ENCODE measurements at regions not wholly inside any gene's neighbourhood (a gene's known extent, or its start where the extent isn't known, plus 50 kb on each side); places are given as distances from the start of the nearest gene placed in this dataset.

DNA sequence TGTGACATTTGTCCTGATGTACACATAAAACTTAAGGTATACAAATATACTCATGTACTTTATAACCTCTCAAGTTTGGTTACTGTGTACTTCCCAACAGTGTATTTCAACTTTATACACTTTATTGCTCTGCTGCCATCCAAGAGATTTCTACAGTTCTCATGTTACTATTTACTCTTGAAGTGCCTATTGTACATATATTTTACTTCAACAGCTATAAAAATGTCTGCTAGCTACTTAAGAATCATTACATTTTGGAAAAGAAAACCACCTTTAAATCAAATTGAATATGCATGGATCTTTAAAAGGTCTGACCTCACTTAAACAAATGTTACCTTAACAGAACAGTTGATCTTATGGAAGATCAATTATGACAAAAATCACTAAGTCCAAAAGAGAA, 1056.4 kb downstream of the ADGRL3 start:
- no peak for DNase-seq (ENCODE audit: low spot score)

DNA sequence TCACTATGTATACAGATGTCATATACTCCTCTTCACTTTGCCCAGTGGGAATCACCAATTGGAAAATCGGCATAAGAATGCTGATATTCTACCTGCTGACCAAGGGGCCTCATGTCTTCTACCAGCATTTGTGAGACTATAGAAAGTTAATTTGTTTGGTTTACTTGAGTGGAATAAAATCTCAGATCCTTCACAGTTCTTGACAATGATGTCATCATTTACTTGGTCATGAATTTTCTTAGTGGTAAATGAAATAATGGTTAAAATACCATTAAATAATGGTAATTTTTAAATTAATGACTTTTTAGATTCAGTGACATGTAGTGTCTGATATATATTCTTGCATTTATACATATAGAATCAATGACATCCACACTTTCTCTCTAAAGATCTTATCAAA, 1052.6 kb downstream of the ADGRL3 start:
- DNase-seq (ENCODE audit: low spot score), result no peak

DNA sequence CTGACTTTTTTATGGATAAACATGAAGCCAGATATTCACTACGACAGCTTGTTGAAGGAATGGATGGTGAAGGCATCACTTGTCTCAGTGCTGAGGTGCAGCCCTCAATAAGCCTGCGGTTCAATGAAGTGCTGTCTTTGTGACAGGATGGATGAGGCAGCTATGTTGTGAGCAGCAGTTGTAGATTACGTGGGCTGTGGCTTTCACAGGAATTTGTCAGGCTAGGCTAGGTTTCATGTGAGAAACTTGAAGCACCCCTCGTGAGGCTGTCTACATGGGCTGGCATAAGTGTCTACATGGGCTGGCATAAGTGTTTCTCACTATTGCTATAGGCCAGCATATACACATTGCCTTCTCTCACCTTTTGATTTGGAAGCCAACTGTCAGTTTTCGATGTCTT, 1050.0 kb downstream of the ADGRL3 start:
- DNase-seq (ENCODE audit: low spot score), result no peak

GRCh38 chr4:62243895-62244294, 1043.8 kb downstream of the ADGRL3 start:
- DNase-seq (ENCODE audit: low spot score), result no peak

- no peak for DNase-seq (ENCODE audit: low spot score)
Measured at GRCh38 chr4:62235911-62236310, 1035.8 kb downstream of the ADGRL3 start.

- DNase-seq (ENCODE audit: low spot score), result no peak
Measured at GRCh38 chr4:62232814-62233213, 1032.7 kb downstream of the ADGRL3 start.

GRCh38 chr4:62231994-62232393, 1031.9 kb downstream of the ADGRL3 start:
- no peak for DNase-seq (ENCODE audit: low spot score)

- no peak for DNase-seq (ENCODE audit: low spot score)
Measured at GRCh38 chr4:62226082-62226481, 1026.0 kb downstream of the ADGRL3 start.

- DNase-seq (ENCODE audit: low spot score), result no peak
Measured at GRCh38 chr4:62222121-62222520, 1022.0 kb downstream of the ADGRL3 start.

GRCh38 chr4:62210486-62210885, 1010.4 kb downstream of the ADGRL3 start:
- DNase-seq (ENCODE audit: low spot score), result no peak

DNA sequence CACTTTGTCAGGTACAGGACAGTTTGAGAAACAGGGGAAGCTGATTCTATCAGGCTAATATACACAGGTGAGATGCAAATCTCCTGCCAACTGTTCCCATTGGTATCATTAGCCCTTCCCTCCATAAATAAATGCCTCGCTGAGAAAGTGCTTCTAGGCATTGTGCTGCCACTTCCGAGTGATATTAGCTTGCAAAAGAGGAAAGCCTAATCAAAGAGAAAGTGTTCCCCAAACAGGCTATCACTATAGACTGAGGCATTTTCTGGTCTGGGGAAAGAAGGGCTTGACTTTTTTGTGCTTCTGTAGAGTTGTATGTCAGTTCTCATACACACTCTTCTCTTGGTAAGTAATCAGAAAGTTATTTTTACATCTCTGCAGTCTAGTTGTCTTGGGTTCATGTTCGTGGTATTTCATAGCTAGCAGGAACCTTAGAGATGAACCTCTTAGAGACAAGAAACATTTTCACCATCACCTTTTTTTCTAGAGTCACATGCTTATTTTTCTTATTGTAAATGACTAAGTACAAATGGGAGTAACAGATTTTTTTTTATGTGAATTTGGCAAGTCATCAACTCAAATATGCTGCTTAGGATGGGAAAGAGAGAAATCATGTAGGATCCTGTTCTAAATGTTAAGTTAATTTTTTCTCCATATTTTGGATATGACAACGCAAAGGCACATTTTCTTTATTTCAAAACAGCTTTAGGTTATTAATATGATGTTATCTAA, 1009.8 kb downstream of the ADGRL3 start:
- DNase-seq (ENCODE audit: low spot score), result no peak

DNA sequence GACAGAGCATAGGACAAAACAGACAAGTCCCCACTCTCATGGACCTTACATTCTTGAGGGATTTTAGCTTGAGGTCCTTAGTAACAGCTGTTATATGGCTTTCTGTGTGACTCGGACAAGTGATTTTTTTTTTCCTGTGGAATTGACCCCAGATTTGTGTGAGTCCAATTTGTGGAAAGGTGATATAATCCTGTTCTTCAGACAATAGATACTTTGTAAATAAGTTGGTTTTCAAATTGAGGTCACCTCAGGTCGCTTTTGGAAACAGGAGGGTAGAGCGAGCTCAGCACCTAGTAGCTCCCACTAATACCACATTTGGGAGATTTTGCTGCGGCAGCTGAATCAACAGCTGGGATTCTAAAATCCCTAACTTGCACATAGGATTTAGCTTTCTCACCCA, 1008.8 kb downstream of the ADGRL3 start:
- no peak for DNase-seq (ENCODE audit: low spot score)

GRCh38 chr4:62204136-62204535, 1004.0 kb downstream of the ADGRL3 start:
- no peak for DNase-seq (ENCODE audit: low spot score)

- no peak for DNase-seq (ENCODE audit: low spot score)
Measured at GRCh38 chr4:62199291-62199810, 999.2 kb downstream of the ADGRL3 start.

DNA sequence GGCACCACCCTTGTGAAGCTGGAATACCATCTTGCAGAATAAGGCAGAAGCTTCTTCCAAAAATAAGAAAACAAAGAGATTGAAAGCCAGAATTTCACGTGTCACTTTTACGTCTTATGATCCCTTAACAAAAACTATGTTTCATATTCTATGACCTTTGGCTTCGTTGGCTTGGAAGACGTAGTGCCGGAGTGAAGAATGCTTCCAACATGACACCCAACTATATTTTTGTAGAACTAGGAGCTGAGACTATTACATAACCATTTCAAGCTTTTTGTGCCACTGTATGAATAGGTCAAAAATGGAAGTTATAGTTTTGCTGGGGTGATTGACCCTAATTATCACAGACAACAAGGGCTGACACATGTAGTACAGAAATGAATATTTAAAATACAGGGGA, 996.2 kb downstream of the ADGRL3 start:
- no peak for DNase-seq (ENCODE audit: low spot score)

- no peak for DNase-seq (ENCODE audit: low spot score)
Measured at GRCh38 chr4:62194342-62194741, 994.2 kb downstream of the ADGRL3 start.

GRCh38 chr4:62193761-62194160, 993.6 kb downstream of the ADGRL3 start:
- no peak for DNase-seq (ENCODE audit: low spot score)

DNA sequence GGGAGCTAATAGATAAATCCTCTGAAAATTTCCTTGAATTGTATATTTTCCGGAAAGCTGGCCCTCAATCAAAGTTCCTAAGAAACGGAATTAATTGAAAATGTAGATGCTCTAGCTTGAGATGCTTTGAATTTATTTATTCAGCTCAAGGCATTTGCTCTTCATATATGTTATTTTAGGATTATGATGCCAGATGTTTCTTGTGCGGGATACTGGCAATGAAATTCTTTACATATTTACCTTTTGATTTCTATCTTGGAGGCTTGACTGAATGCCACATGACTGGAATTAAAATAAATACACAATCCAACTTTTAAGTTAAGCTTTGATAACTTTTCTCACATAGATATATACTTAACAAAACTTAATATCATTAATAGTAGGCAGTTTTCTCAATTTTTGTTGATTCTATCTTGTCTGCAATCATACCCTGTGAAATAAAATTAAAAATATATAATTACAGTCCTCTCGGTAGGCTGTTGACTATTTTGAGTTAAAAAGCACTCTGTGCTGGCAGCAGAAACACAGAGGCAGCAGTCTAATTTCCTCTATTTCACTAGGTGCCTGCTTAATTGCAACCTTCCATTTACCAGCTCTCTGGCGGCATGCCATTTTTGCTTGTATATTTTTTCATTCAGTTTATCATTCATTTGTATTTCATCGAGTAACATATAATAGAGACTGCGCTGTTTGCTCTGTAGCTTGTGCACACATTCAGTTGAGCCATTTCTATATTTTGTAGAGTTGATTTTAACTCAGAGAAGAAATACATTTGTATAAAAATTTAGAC, 991.5 kb downstream of the ADGRL3 start:
- no peak for DNase-seq (ENCODE audit: low spot score)

- no peak for DNase-seq (ENCODE audit: low spot score)
Measured at GRCh38 chr4:62170235-62170634, 970.1 kb downstream of the ADGRL3 start.

DNA sequence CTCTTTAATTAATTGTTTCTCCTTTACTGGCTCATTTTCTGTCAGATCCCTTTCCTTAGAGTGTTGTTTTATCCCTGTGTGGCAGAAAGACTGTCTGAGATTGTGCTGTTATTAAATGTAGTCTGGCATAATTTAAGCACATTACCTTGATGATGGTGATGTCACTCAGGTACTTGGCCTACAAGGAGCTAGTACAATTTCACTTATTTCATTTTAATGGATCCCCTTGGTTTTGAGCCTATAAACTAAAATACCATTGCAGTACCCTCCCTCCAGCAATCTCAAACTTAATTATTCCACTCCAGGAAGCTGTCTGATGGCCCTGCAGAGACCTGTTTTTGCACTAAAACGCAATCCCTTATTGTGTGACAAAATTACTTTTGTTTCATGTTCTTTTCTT, 968.6 kb downstream of the ADGRL3 start:
- DNase-seq (ENCODE audit: low spot score), result no peak

- no peak for DNase-seq (ENCODE audit: low spot score)
Measured at GRCh38 chr4:62162606-62163005, 962.5 kb downstream of the ADGRL3 start.

DNA sequence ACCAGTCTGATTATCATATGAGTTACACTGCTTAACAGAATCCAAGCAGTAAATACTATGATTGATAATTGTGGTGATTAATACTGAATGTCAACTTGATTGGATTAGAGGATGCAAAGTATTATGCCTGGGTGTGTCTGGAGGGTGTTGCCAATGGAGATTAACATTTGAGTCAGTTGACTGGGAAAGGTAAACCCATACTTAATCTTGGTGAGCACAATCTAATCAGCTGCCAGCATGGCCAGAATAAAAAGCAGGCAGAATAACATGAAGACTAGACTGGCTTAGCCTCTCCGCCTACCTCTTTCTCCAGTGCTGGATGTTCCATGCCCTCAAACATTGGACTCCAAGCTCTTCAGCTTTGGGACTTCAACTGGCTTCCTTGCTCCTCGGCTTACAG, 961.3 kb downstream of the ADGRL3 start:
- no peak for DNase-seq (ENCODE audit: low spot score)

- DNase-seq (ENCODE audit: low spot score), result no peak
Measured at GRCh38 chr4:62159876-62160275, 959.8 kb downstream of the ADGRL3 start.

Measured in activated CD4-positive, alpha-beta T cell treated with anti-CD3 and anti-CD28 coated beads, Interleukin-2, Interleukin-4, amounts not matched to agents 100 ng/mL and 50 ng/mL, durations not matched to agents 16 hours and 8 hours (primary cell).